ENCODE measurements at regions not wholly inside any gene's neighbourhood (a gene's known extent, or its start where the extent isn't known, plus 50 kb on each side); places are given as distances from the start of the nearest gene placed in this dataset.

DNA sequence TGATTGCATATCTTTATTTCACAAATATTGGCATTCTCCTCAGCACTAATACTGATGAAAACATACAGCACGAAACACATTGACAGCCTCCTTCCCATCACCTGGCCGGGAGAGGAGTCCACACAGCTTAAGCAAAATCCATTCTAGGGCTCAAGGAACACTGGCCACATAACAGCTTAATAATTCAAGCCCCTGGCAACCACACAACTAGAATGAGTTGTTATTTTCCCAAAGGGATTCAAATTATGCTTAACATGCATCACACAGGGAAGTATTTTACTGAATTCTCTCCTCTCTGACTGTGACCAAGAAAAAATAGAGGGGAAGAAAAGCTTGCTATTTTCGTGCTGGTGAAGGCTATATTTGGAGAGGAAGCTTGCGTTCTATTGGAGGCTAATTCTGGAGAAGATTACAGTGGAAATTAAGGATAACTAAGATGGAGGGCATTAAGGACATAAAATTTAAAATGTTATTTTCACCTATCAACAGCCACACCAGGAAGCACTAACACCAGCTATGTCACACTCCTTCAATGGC, 198.5 kb downstream of the ADGRG6 start:
- no peak for DNase-seq (ENCODE audit: low read depth in 2 of 3, low spot score in 2 of 3)

DNA sequence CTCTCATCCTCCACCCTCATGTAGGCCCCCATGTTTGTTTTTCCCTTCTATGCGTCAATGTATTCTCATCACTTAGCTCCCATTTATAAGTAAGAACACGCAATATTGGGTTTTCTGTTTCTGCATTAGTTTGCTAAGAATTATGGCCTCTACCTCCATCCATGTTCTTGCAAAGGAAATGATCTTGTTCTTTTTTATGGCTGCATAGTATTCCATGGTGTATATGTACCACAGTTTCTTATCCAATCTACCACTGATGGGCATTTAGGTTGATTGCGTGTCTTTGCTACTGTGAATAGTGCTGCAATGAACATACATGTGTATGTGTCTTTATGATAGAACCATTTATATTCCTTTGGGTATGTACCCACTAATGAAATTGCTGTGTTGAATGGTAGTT, 200.0 kb downstream of the ADGRG6 start:
- no peak for DNase-seq (ENCODE audit: low read depth in 2 of 3, low spot score in 2 of 3)

DNA sequence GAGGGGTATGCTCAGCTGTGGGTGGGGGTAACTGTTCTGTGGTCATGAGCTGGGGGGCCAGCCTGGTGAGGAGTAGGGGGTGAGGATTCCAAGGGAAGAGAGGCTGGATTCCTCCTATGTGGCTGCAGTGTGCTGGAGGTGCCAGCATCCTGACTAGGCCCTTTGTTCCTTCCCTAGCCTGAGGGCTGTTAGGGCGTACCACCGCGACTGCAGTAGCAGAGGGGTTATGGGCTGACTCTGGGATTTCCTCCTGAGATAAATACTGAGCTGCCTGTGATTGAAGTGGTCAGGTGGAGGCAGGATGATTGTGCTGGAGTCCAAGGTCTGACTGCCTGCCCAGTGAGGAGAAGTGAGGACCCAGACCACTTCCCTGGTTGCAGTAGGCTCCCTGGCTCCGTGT, 205.3 kb downstream of the ADGRG6 start:
- DNase-seq (ENCODE audit: low read depth in 2 of 3, low spot score in 2 of 3): no peak

DNA sequence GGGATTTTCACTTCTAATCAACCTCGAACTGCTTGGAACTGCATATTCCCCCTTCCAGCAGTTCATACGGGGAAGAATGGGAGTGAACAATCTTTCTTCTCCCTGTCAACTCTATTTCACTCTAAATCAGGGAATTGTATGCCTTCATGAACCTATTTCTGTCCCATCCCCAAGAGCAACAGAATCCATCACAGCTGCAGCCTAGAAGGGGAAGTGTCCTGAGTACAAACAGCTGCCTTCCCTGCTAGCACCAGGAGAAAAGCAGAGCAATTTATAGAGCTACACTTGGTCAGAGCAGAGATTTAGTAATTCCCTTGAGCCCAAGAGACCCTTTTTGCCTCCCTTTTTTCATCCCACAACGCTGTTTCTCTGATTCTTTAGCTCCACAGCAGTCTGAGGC, 208.4 kb downstream of the ADGRG6 start:
- DNase-seq (ENCODE audit: low read depth in 2 of 3, low spot score in 2 of 3): no peak

DNA sequence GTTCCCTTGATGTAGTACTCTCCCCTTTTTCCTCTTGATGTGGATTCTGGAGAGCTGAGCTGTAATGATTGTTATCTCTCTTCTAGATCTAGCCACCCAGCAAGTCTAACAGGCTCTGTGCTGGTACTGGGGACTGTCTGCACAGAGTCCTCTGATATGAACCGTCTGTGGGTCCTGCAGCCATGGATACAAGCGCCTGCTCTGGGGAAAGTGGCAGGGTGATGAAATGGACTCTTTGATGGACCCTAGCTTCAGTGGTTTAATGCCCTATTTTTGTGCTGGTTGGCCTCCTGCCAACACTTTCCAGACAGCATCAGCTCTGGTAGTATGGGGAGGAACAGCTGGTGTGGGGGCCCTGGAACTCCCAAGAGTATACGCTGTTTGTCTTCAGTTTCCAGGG, 216.3 kb downstream of the ADGRG6 start:
- no peak for DNase-seq (ENCODE audit: low read depth in 2 of 3, low spot score in 2 of 3)

DNA sequence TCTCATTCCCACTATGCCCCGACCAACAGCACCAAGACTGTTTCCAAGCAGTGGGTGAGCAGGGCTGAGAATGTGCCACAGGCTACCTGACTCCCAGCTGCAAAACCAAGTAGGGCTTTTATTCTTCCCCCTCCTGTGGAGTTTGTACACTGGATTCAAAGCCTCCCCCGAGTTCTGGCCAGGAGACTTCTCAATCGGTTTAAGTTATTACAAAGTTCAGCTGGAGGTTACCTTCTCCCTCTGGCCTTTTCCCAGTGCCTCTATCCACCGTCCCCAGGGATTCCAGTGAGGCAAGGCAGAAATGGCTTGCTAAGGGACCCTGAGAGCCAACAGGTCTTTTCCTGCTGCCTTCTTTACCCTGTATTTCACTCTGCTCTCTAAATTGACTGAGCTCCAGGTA, 217.0 kb downstream of the ADGRG6 start:
- DNase-seq (ENCODE audit: low read depth in 2 of 3, low spot score in 2 of 3): no peak

DNA sequence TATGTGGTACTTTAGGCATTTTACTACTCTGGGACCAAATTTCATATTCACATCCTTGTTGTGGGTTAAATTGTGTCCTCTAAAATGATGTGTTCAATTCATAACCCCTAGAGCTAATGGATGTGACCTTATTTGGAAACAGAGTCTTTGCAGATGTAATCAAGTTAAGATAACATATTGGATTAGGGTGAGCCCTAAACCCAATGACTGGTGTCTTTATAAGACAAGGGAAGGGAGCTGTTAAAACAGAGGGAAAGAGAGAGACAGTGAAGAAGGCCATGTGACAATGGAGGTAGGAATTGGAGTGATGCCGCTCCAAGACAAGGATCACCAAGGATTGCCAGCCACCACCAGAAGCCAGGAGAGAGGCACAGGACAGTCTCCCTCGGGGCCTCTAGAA, 220.0 kb downstream of the ADGRG6 start:
- no peak for DNase-seq (ENCODE audit: low read depth in 2 of 3, low spot score in 2 of 3)

DNA sequence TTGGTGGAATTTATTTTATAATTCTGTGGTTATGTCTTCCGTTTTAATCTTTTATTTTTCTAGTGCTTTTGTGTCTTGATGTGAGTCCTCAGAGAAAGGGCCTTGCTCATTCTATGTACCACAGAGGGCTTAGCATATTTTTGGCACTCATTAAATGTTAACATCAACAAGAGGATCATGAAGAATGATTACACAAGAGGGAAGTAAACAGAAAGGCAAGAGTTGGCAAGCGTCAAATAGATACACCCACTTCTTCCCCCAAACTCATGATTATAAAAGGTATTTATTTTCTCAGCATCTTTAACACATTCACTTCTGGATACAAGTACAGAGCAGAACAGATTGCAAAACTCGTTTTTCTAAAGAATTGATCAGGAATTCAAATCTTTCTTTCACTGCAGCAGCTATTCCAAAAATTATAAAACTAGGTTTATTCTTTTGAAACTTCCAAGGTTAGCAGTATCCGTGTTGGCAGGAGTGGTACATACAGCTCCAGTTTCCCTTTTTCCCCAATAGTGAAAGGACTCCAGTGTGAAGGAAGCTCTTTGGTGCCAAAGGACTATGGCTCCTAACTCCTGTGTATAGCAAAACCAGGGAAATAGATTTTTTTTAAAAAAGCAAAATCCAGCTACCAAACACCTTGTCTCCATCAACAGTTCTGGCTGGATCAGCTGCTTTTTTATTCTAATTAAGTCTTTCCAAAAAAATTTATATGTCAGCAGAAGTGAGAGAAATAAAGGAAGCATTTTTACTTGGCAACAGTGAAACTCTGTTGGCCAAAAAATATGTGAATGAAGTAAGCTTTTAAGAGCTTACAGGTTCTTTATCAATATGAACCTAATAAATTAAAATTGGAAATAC, 221.9 kb downstream of the ADGRG6 start:
- DNase-seq (ENCODE audit: low read depth in 2 of 3, low spot score in 2 of 3): no peak

DNA sequence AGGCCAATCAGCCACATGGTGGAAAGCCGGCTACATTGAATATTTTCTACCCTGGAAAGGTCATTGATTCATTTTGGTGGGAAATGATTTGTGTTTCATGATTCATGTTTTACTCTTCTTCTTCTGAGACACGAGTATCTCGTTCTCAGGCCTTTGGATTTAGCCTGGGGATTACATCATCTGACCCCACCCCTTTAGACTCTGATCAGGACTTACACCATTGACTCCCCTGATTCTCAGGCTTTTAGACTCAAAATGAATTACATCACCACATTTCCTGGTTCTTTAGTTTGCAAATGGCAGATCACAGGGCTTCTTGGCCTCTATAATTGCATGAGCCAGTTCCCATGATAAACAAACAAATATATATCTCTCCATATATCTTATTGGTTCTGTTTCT, 228.8 kb downstream of the ADGRG6 start:
- no peak for DNase-seq (ENCODE audit: low read depth in 2 of 3, low spot score in 2 of 3)

DNA sequence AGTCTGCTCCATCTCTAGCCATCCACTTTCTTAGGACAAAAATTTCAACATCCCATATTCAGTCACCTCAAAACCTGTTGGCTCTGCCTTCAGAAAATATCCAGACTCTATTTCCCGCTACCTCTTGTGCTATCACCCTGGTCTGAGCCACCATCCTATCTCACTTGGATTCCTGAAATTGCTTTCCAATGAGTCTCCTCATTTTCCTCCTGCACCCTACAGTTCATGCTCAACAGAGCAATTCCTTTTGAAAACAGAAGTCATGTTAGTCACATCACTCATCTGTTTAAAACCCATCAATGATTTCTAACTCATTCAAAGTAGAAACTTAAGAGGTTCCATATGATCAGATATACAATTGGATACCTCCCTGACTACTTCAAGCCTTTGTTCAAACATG, 229.9 kb downstream of the ADGRG6 start:
- no peak for DNase-seq (ENCODE audit: low read depth in 2 of 3, low spot score in 2 of 3)

DNA sequence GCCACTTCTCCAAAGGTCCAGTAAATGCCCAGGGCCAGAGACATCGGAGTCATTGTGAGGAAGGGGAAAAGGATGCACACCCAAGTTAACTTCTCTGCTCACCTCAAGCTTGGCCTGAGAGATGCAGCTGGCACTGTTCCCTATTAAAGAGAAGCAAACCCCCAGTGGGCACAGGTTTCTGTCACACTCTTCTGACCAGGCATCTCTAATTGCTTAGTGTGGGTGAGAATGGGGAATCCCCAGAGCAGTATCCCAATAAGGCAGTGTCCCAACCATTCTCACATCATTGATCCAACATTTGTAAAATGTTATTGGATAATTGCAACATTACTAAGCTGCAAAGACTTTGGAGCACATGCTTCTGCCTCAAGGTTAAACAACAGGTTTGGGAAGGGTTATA, 232.3 kb downstream of the ADGRG6 start:
- no peak for DNase-seq (ENCODE audit: low read depth in 2 of 3, low spot score in 2 of 3)

DNA sequence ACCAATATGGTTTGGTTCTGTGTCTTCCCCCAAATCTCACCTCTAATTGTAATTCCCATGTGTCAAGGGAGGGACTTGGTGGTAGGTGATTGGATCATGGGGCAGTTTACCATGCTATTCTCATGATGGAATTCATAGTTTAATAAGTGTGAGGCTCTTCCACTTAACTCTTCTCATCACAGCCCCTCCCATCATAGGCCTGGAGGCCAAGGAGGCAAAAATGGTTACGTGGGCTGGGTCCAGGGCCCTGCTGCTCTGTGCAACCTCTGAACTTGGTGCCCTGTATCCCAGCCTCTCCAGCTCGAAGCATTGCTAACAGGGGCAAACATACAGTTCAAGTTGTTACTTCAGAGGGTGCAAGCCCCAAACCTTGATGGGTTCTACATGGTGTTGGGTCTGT, 232.7 kb downstream of the ADGRG6 start:
- DNase-seq (ENCODE audit: low read depth in 2 of 3, low spot score in 2 of 3): no peak

DNA sequence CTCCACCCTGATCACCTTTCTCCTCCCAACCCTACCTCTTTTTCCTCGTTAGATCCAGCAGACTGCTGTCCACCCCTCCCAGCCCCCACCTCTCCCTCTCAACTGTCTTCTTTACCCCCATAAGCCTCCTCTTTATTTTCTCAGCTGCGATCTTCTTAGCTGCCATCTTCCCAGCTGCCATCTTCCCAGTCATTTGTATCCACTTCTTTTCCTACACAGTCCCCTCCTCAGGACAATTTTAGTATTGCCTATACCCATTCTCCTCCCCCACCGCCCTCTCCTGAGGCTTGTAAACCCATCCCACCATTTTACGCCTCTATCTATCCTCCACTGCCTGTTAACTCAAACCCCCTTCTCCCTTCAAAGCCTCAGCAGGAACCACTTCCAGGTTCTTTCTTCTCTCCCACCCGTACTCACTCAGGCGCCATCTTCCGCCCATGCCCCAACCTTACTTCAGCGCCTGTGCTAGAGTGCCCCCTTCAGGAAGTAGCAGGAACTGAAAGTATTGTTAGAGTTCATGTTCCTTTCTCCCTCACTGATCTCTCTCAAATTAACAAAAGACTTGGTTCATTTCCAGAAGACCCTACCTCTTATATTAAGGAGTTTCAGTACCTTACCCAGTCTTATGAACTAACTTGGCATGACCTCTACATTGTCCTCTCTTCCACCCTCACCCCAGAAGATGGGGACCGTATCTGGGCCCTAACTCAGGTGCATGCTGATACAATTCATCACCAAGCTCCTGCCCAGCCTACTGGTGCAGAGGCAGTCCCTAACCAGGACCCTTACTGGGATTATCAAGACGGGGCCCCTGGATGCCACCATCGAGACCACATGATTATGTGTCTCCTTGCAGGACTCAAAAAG, 236.0 kb downstream of the ADGRG6 start:
- no peak for DNase-seq (ENCODE audit: low read depth in 2 of 3, low spot score in 2 of 3)

DNA sequence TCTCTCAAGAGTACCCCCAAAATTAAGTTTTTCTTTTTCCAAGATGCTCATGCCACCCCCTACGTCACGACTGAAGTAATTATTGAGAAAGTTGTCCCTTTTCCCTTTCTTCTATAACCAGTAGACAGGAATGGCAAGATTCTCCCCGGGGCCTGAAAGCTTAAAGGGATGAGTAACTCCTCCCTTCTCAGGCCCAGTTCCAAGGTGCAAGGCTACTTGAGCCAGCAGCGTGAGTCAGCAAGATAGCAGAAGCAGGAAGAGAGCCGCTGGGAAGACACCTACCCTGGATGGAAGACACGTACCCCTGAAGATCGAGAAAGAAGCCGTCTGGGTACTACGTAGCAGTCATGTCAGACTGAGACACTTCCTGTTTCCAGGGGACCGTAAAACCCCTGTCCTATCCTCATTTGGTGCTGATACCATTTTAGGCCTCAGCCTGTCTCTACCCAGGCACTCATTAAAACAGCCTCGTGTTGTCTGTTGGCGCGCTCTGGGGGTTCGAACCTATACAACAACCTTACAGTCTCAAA, 241.0 kb downstream of the ADGRG6 start:
- DNase-seq (ENCODE audit: low read depth in 2 of 3, low spot score in 2 of 3): no peak

DNA sequence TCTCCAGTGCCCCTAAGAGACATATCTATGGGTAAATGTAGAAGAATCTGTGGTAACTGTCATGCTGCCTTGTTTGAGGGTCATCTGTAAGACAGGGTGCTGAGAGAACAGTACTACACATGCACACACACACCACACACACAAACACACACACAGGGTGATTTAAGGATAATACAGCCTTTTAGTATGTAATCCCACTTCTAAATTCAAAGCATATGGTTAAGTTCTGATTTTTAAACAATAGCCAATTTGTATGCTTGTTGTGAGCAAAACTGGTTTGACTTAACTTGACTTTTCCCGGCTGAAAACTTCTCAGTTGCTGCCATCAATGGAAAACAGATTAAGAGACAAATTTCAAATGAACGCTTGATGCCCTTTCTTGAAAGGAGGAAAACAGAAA, 241.8 kb downstream of the ADGRG6 start:
- DNase-seq (ENCODE audit: low read depth in 2 of 3, low spot score in 2 of 3): no peak

DNA sequence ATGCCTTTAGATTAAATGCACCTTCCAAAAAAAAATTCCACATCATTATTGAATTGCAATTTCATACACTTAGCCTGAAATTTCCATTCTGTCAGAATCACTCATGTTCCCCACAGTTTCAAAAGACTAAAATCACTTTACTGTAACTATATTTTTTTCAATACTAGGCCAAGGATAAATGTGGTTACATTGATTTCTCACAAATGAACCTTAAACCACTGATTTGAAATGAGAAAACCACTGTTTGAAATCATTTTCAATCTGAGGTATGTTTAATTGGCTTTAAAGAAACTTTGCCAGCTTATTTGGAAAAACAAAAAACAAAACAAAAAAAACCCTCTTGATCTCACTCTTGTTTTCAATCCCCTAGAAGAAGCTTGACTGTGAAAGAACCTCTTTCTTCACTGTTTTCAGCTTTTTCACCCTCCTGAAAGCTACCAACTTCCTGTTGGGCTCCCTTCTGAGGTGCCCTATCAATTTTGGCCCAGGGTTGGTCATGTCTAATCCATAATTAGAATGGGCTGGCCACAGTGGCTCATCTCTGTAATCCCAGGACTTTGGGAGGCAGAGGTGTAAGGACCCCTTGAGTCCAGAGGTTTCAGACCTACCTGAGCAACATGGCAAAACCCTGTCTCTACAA, 242.5 kb downstream of the ADGRG6 start:
- no peak for DNase-seq (ENCODE audit: low read depth in 2 of 3, low spot score in 2 of 3)

DNA sequence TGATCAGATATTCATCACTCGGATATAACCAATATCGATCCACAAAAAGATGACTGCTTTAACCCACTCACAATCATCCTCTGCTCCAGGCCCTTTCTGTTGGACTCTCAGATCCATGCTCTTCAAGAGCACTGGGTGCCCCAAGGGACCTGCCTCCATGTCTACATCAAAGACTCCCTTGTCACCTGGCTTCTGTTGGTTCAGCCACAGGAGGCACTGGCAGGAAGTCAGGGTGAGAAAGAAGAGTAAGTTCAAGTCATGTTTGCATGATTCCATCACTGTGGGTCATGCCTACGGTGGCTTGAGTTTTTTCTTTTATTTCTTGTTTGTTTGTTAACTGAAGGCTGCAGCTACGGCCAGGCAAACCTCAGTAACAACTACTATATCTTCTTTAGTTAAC, 243.3 kb downstream of the ADGRG6 start:
- no peak for DNase-seq (ENCODE audit: low read depth in 2 of 3, low spot score in 2 of 3)

DNA sequence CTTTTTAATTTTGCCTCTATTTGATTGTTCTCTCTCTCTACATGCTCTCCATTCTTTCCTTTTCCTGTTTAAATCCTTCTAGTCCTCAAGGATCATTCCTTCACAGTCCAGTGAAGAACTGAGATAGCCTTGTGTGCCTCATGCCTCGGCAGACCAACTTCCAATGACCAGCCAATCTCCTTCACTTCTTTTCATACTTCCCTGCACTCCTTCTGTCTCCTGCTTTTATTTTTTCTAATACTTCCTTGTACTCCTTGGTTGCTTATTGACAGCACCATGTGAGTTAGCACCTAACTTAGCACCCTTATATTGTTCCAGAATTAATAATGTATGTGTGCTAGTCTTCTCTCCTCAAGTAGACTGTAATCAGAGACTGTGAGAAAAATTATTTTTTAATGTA, 246.8 kb downstream of the ADGRG6 start:
- no peak for DNase-seq (ENCODE audit: low read depth in 2 of 3, low spot score in 2 of 3)

DNA sequence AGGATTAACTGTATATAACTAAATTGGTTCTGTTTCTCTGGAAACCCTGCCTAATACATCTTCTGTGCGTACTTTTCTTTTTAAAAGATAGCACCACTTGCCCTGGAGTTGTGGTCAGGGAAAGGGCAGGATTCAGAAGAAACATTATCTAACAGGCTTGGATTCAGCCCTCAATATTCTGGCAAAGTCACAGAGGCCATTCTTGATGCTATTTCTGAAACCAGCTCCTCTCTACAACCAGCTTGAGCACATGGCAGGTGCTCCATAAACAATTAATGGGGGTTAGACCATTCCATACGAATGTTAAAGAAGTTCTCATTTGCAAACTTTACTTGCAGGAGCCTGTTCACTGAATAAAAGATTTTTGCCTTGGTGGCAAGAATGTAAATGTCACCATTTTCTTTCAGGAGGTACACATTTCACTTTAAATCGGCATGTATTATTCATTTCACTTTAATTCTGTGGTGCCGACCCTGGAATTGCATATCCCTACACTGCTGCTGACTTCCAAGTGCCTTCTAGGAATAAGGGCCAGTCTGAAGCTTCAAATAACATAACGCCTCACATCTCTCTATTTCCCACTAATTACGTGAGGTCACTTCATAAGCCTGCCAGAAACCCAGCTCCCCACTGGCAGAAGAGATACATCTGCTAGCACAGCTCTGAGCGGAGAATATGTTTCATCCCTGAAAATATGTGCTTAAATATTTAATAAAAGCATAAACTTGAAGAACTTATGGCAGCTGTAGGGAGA, 248.7 kb downstream of the ADGRG6 start:
- no peak for DNase-seq (ENCODE audit: low read depth in 2 of 3, low spot score in 2 of 3)

DNA sequence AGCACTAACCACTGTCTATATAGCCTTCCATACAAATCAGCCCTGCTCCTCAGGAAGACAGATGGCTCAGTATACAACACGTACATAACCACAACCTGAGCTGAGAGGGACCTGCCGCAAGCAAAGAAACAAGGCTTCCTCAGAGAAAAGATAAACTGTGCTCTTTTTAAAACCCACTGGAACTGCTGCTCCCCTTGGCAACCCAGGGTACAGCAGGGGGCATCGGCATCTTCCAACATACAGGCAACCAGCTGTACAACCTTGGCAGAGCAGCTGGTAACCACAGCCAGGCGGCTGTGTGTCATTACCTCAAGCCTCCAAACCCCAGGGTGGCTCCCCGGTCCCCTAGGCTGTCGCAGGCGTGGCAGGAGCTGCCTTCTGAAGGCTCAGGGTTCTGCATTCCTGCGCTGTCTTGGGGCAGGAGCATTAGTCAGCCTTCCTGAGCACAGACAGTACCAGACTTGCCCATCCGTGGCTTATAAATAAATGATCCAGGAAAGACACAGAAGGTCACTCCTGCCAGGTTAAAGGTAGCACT, 249.5 kb downstream of the ADGRG6 start:
- peak in 1 of 3 experiments; percentile 6 for DNase-seq (ENCODE audit: low read depth in 2 of 3, low spot score in 2 of 3)
